ENCODE measurements at regions not wholly inside any gene's neighbourhood (a gene's known extent, or its start where the extent isn't known, plus 50 kb on each side); places are given as distances from the start of the nearest gene placed in this dataset.

DNA sequence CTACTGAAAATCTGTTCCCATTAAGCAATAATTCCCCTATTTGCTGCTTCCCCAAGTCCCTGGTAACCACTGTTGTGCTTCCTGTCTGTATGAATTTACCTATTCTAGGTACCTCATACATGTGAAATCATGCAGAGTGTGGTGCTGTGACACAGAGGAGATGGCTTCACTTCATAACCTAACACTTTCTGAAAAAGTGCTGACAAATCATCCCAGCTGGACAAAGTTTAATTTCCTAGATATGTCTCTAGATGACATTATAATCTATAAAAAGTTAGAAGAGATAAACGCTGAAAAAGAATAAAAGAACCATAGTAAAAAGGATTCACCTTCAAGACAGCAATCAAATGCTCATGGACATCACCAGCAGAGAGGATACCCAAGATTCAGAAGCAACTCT lies 277.9 kb downstream of the SKIDA1 start:
- H3K27me3 Mint-ChIP-seq (ENCODE audit: insufficient read depth) = no peaks in the 10 kb centered on the region
- Histone ChIP-seq H3K9ac (ENCODE audit: extremely low read depth, low read length, poor library complexity, severe bottlenecking) (no peak overlapping the region), H3K9me3 (ENCODE audit: control insufficient read depth, low read length) (no peaks in the 10 kb centered on the region), H3K4me1 (ENCODE audit: control insufficient read depth, insufficient read depth, low read length) (peaks cover 4% of the 10 kb centered on the region), H3K4me3 (ENCODE audit: low read length) (no peak overlapping the region), H3K27me3 (ENCODE audit: control insufficient read depth, insufficient read depth, low read length, poor library complexity, severe bottlenecking) (no peaks in the 10 kb centered on the region), H3K36me3 (ENCODE audit: control insufficient read depth, insufficient read depth, low read length) (no peaks in the 10 kb centered on the region), H3K27ac (ENCODE audit: low read depth, low read length) (no peak overlapping the region)
- no peak overlapping the region for H3K4me3 Mint-ChIP-seq
- peaks cover 49% of the 10 kb centered on the region for H3K36me3 Mint-ChIP-seq (ENCODE audit: low read depth)
- no peak overlapping the region for H3K27ac Mint-ChIP-seq
- peaks cover 11% of the 10 kb centered on the region for H3K4me1 Mint-ChIP-seq
- TF ChIP-seq, protein P1, sequence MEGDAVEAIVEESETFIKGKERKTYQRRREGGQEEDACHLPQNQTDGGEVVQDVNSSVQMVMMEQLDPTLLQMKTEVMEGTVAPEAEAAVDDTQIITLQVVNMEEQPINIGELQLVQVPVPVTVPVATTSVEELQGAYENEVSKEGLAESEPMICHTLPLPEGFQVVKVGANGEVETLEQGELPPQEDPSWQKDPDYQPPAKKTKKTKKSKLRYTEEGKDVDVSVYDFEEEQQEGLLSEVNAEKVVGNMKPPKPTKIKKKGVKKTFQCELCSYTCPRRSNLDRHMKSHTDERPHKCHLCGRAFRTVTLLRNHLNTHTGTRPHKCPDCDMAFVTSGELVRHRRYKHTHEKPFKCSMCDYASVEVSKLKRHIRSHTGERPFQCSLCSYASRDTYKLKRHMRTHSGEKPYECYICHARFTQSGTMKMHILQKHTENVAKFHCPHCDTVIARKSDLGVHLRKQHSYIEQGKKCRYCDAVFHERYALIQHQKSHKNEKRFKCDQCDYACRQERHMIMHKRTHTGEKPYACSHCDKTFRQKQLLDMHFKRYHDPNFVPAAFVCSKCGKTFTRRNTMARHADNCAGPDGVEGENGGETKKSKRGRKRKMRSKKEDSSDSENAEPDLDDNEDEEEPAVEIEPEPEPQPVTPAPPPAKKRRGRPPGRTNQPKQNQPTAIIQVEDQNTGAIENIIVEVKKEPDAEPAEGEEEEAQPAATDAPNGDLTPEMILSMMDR (conservative IDR thresholded peaks at IDR 0.05) = no peak
- H3K9me3 Mint-ChIP-seq = peaks cover 2% of the 10 kb centered on the region
- WGBS, 2 experiments (ENCODE audit: insufficient coverage in 1 of 2, insufficient read length in 1 of 2) = no CpG with 5 or more reads among the region's 1 CpG
- no peak for DNase-seq

GRCh38 chr10:21246178-21246577 lies 279.3 kb downstream of the SKIDA1 start:
- Mint-ChIP-seq H3K27ac (no peak overlapping the region), H3K4me1 (peaks cover 11% of the 10 kb centered on the region), H3K9me3 (peaks cover 2% of the 10 kb centered on the region), H3K36me3 (ENCODE audit: low read depth) (peaks cover 54% of the 10 kb centered on the region), H3K27me3 (ENCODE audit: insufficient read depth) (no peaks in the 10 kb centered on the region), H3K4me3 (no peak overlapping the region)
- 94 to 98% methylated on average over 3 to 5 of the region's 5 CpGs for WGBS, 2 experiments (ENCODE audit: insufficient coverage in 1 of 2, insufficient read length in 1 of 2)
- Histone ChIP-seq H3K4me3 (ENCODE audit: low read length) (no peak overlapping the region), H3K27ac (ENCODE audit: low read depth, low read length) (no peak overlapping the region), H3K36me3 (ENCODE audit: control insufficient read depth, insufficient read depth, low read length) (no peaks in the 10 kb centered on the region), H3K9ac (ENCODE audit: extremely low read depth, low read length, poor library complexity, severe bottlenecking) (no peak overlapping the region), H3K27me3 (ENCODE audit: control insufficient read depth, insufficient read depth, low read length, poor library complexity, severe bottlenecking) (no peaks in the 10 kb centered on the region), H3K9me3 (ENCODE audit: control insufficient read depth, low read length) (no peaks in the 10 kb centered on the region), H3K4me1 (ENCODE audit: control insufficient read depth, insufficient read depth, low read length) (peaks cover 5% of the 10 kb centered on the region)
- DNase-seq = no peak
- TF ChIP-seq, protein P1 (conservative IDR thresholded peaks at IDR 0.05) = no peak

GRCh38 chr10:21243748-21244257 lies 281.7 kb downstream of the SKIDA1 start:
- TF ChIP-seq, protein P1 (conservative IDR thresholded peaks at IDR 0.05) = no peak
- Histone ChIP-seq H3K27ac (ENCODE audit: low read depth, low read length) (no peak overlapping the region), H3K27me3 (ENCODE audit: control insufficient read depth, insufficient read depth, low read length, poor library complexity, severe bottlenecking) (no peaks in the 10 kb centered on the region), H3K36me3 (ENCODE audit: control insufficient read depth, insufficient read depth, low read length) (no peaks in the 10 kb centered on the region), H3K4me3 (ENCODE audit: low read length) (no peak overlapping the region), H3K9me3 (ENCODE audit: control insufficient read depth, low read length) (no peaks in the 10 kb centered on the region), H3K4me1 (ENCODE audit: control insufficient read depth, insufficient read depth, low read length) (peaks cover 5% of the 10 kb centered on the region), H3K9ac (ENCODE audit: extremely low read depth, low read length, poor library complexity, severe bottlenecking) (no peak overlapping the region)
- Mint-ChIP-seq H3K4me1 (peaks cover 19% of the 10 kb centered on the region), H3K4me3 (no peak overlapping the region), H3K27me3 (ENCODE audit: insufficient read depth) (no peaks in the 10 kb centered on the region), H3K27ac (no peak overlapping the region), H3K9me3 (peaks cover 2% of the 10 kb centered on the region), H3K36me3 (ENCODE audit: low read depth) (peaks cover 45% of the 10 kb centered on the region)
- peak; percentile 7 for DNase-seq
- WGBS, 2 experiments (ENCODE audit: insufficient coverage in 1 of 2, insufficient read length in 1 of 2) = 94 to 95% methylated on average over 5 to 8 of the region's 8 CpGs

All from endodermal cell (in vitro differentiated cells).